Gastroesophageal sphincter (tissue), 3 donors: ENCODE measurements at regions not wholly inside any gene's neighbourhood (a gene's known extent, or its start where the extent isn't known, plus 50 kb on each side); places are given as distances from the start of the nearest gene placed in this dataset.

Experiments
- CTCF ChIP-seq, 4 experiments: fragments of 200-600 bp in 2 of 4; fragments of 450-650 bp in 2 of 4; sonication (generic) in 1 of 4; IDR thresholded peaks; one replicate each; pipeline ENCODE4 v1.5.1; 2017 to 2019; ENCODE audit warnings: antibody characterized with exemption in 4 of 4, mild to moderate bottlenecking in 2 of 4, moderate library complexity in 2 of 4
- POLR2A ChIP-seq, 2 donors: fragments of 450-650 bp; IDR thresholded peaks; one replicate each; pipeline ENCODE4 v1.6.1; 2017; ENCODE audit warnings: antibody characterized with exemption in 2 of 2, mild to moderate bottlenecking in 2 of 2, moderate library complexity in 1 of 2

- TF ChIP-seq CTCF (IDR thresholded peaks at IDR 0.05) = no peak
- no peak for TF ChIP-seq POLR2A (IDR thresholded peaks at IDR 0.05)
These were observed 953.0 kb downstream of the DCDC2C start for GRCh38 chr2:4656326-4656725.
